Memory B cell (primary cell): ENCODE measurements at regions not wholly inside any gene's neighbourhood (a gene's known extent, or its start where the extent isn't known, plus 50 kb on each side); places are given as distances from the start of the nearest gene placed in this dataset.
"Not testable (repeated sequence)": the region's sequence is repeated elsewhere in the genome, so short reads cannot be mapped to it uniquely, and the experiment has no call there.

Experiments
- ATAC-seq: fragments of 150-1000 bp; cut with Tn5 transposase; 2 replicates; pipeline ENCODE4 v1.10.0; 2021; ENCODE audit warnings: low read depth, mild to moderate bottlenecking, moderate library complexity
- DNase-seq, 2 donors: peaks; one replicate each; pipeline ENCODE4 v3.0.0; 2022; ENCODE audit warnings: low spot score in 2 of 2
- H3K27ac Mint-ChIP-seq: one replicate; pipeline ENCODE4 v1.8.0; 2022; ENCODE audit warnings: mild to moderate bottlenecking, moderate library complexity, mixed read lengths
- H3K27me3 Mint-ChIP-seq: one replicate; pipeline ENCODE4 v1.8.0; 2022; ENCODE audit warnings: mixed read lengths
- H3K36me3 Mint-ChIP-seq: one replicate; pipeline ENCODE4 v1.8.0; 2022; ENCODE audit warnings: mild to moderate bottlenecking, mixed read lengths
- H3K4me1 Mint-ChIP-seq: one replicate; pipeline ENCODE4 v1.8.0; 2022; ENCODE audit warnings: mixed read lengths
- H3K4me3 Mint-ChIP-seq: one replicate; pipeline ENCODE4 v1.8.0; 2022; ENCODE audit warnings: mild to moderate bottlenecking, moderate library complexity, mixed read lengths
- H3K9me3 Mint-ChIP-seq: one replicate; pipeline ENCODE4 v1.8.0; 2022; ENCODE audit warnings: mixed read lengths

DNA sequence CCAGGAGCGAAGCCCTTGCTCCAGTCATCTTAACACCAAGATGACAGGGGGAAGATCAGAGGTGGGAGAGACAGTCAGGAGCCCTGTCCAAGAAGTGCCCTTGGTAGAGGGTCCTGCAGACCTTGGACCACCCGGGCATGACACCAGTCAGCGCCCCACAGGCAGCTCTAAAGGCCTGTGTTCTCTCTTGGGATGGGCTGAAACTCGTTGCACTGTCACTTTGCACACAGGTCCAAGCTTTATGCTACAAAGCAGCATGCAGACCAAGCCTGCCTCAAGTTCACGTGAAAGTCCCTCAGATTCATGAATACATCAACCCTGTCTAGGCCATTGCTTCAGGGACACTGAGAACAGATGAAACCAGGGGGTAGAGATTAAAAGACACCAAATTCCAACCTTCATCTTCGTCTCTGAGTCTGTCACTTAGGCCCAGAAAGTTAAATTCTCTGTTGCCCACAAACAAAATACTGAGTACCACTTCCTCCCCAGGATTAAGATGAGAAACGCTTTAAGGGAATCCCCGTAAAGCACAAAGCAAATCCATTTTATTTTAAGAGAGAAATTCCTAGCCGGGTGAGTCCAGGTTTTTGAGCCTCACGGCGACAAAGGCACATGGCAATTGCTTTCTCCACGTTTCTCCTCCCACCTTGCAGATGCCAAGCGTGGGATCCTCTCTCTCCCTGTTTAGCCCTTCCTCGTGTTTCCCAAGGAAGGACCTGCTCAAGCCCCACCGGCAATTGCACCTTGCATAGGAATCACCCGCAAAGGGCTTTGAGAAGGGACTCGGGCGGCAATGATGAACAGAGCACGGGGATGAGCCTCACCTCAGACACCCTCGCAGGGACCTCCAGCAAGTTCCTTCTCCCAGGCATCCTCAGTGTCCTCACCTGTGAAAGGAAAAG lies 75.0 kb upstream of the ID2 start:
- Mint-ChIP-seq H3K36me3 (no peaks in the 10 kb centered on the region), H3K27me3 (peaks cover 3% of the 10 kb centered on the region), H3K9me3 (peaks cover 5% of the 10 kb centered on the region), H3K4me3 (no peak overlapping the region), H3K4me1 (no peaks in the 10 kb centered on the region), H3K27ac (no peak overlapping the region)
- ATAC-seq (no peak), DNase-seq (no peak)

DNA sequence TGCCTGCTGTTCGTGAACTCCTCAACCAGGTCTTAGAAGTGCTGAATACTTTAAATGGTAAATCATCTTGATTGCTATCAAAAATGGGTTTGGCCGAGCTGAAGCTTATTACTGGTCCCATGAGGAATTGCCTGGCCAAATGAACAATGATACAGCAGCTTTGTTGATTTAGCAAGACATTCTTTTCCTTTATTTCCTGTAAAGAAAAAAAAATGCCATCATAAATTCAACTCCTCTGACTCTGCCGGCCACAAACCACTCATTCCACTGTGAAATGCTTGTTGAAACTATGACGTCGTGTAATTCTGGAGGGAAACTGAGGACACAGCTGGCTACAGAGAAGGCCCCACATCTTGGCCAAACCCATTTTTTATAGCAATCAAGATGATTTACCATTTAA lies 74.2 kb upstream of the ID2 start:
- peaks cover 6% of the 10 kb centered on the region for H3K27me3 Mint-ChIP-seq
- H3K27ac Mint-ChIP-seq: no peak overlapping the region
- H3K36me3 Mint-ChIP-seq: no peaks in the 10 kb centered on the region
- H3K4me3 Mint-ChIP-seq: no peak overlapping the region
- H3K9me3 Mint-ChIP-seq: peaks cover 5% of the 10 kb centered on the region
- no peak for ATAC-seq
- DNase-seq: no peak
- H3K4me1 Mint-ChIP-seq: no peaks in the 10 kb centered on the region

GRCh38 chr2:8608411-8608954 lies 73.4 kb upstream of the ID2 start:
- ATAC-seq (no peak), DNase-seq (no peak)
- Mint-ChIP-seq H3K36me3 (no peaks in the 10 kb centered on the region), H3K9me3 (peaks cover 5% of the 10 kb centered on the region), H3K4me3 (no peak overlapping the region), H3K27ac (no peak overlapping the region), H3K27me3 (peaks cover 6% of the 10 kb centered on the region), H3K4me1 (no peaks in the 10 kb centered on the region)

- Mint-ChIP-seq H3K4me3 (no peak overlapping the region), H3K4me1 (no peaks in the 10 kb centered on the region), H3K27ac (no peak overlapping the region), H3K9me3 (peaks cover 5% of the 10 kb centered on the region), H3K36me3 (no peaks in the 10 kb centered on the region), H3K27me3 (peaks cover 9% of the 10 kb centered on the region)
- ATAC-seq (no peak), DNase-seq (no peak)
These were observed 72.5 kb upstream of the ID2 start for GRCh38 chr2:8609357-8609811.

DNA sequence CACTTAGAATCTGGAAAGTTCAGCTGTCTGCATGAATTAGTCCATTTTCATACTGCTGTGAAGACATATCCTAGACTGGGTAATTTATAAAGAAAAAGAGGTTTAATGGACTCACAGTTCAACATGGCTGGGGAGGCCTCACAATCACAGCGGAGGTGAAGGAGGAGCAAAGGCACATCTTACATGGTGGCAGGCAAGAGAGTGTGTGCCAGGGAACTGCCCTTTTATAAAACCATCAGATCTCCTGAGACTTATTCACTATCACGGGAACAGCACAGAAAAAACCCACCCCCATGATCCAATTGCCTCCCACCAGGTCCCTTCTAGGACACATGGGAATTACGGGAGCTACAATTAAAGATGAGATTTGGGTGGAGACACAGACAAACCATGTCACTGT lies 71.1 kb upstream of the ID2 start:
- DNase-seq, H3K4me1 Mint-ChIP-seq, H3K9me3 Mint-ChIP-seq, ATAC-seq, H3K27ac Mint-ChIP-seq, H3K36me3 Mint-ChIP-seq, H3K4me3 Mint-ChIP-seq: not testable (repeated sequence)
- peaks cover 14% of the 10 kb centered on the region for H3K27me3 Mint-ChIP-seq

DNA sequence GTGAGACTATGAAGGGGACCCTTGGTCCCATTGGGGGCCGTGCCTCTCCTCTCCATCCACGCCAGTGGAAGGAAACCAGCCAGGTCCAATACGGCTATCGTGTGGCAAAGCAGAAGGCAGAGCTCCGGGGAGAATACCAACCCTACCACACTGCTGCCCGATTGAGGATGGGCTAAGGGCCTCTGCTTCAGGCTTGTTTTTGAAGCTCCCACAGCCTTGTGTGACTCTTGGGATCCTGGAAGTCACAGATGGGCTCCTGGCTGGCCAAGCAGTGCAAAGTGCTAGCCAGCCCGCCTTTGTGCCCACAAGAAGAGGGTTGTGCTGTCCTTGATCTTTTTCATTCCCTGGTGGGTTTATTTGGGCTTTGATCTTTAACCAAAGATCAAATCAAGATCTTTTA lies 70.6 kb upstream of the ID2 start:
- H3K4me1 Mint-ChIP-seq: no peaks in the 10 kb centered on the region
- ATAC-seq (no peak), DNase-seq (no peak)
- no peak overlapping the region for H3K4me3 Mint-ChIP-seq
- H3K27ac Mint-ChIP-seq: no peak overlapping the region
- H3K36me3 Mint-ChIP-seq: no peaks in the 10 kb centered on the region
- H3K9me3 Mint-ChIP-seq: peaks cover 5% of the 10 kb centered on the region
- H3K27me3 Mint-ChIP-seq: peaks cover 14% of the 10 kb centered on the region

- ATAC-seq: no peak
These were observed 70.2 kb upstream of the ID2 start for GRCh38 chr2:8611700-8612099.

DNA sequence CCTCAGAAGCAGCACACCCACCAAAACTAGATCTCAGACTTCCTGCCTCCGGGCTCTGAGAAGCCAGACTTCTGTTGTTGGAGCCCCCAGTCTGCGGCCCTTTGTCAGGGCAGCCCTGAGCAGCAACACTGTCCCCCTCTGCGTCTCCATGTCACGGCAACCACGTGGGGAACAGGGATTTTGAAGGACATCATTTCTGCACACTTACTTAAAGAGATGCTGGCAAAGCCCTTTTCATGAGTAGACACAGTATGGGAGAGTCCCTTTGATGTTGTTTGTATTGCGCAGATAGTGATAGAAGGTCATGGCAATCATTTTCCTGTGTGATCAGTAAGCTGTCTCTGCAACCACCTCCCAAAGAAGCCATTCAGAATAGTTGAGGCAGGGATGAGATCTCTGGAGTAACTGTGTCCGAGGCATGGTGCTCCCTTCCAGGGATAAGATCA lies 69.1 kb upstream of the ID2 start:
- Mint-ChIP-seq H3K4me3 (no peak overlapping the region), H3K36me3 (no peaks in the 10 kb centered on the region), H3K9me3 (peaks cover 5% of the 10 kb centered on the region), H3K27ac (no peak overlapping the region), H3K27me3 (peaks cover 15% of the 10 kb centered on the region), H3K4me1 (no peaks in the 10 kb centered on the region)
- no peak for DNase-seq
- ATAC-seq: no peak

More at GRCh38 chr2:8611700-8612099, 70.2 kb upstream of the ID2 start:
- H3K27me3 Mint-ChIP-seq: peaks cover 15% of the 10 kb centered on the region
- H3K9me3 Mint-ChIP-seq: peaks cover 5% of the 10 kb centered on the region
- no peak for DNase-seq
- no peaks in the 10 kb centered on the region for H3K4me1 Mint-ChIP-seq
- H3K36me3 Mint-ChIP-seq: no peaks in the 10 kb centered on the region
- no peak overlapping the region for H3K27ac Mint-ChIP-seq
- H3K4me3 Mint-ChIP-seq: no peak overlapping the region

DNA sequence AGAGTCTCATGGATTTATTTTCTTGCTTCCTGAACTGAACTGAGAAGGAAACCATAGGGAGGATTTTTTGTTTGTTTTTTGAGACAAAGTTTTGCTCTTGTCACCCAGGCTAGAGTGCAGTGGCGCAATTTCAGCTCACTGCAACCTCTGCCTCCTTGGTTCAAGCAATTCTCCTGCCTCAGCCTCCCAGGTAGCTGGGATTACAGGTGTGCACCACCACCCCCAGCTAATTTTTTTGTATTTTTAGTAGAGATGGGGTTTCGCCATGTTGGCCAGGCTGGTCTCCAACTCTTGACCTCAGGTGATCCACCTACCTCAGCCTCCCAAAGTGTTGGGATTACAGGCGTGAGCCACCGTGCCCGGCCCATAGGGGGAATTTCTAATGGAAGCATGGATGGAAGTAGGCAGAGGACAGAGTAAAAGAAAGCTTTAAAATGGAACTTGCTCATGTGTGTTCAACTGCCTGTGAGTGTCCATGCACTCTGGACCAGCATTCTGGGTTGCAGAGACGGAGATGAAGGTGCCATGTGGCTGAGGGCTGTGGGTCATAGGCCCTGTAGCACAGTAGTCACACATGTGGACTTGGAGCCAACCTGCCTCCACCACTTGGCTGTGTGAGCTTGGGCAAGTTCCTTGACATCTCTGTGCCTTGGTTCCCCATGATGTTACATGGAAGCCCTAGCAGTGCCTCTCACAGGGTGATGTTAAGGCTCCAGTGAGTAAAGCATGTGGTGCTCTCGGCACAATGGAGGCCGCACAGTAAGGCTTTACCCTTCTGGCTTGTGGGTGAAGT lies 68.5 kb upstream of the ID2 start:
- H3K27ac Mint-ChIP-seq, H3K9me3 Mint-ChIP-seq, H3K4me1 Mint-ChIP-seq, DNase-seq, H3K36me3 Mint-ChIP-seq, H3K4me3 Mint-ChIP-seq, ATAC-seq: not testable (repeated sequence)
- H3K27me3 Mint-ChIP-seq: peaks cover 15% of the 10 kb centered on the region

DNA sequence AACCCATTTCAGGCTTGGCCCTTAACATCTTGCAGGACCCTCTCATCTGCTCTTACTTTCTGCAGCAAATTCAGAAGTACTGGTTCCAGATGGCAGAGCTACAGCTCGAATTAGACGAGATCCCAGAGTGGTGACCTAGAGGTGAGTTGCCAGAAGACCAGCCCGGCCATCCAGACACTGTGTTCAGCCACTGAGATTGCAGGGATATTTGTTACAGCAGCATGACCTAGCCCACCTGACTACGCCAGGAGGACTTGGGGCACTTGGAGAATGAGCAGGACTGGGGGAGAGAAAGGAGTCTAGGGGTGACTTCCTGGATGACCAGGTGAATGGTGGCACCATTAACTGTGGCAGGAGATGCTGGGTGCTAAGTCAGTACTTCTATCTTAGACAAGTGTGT lies 67.2 kb upstream of the ID2 start:
- no peak for DNase-seq
- no peak overlapping the region for H3K4me3 Mint-ChIP-seq
- peaks cover 5% of the 10 kb centered on the region for H3K9me3 Mint-ChIP-seq
- H3K27ac Mint-ChIP-seq: no peak overlapping the region
- H3K27me3 Mint-ChIP-seq: peaks cover 16% of the 10 kb centered on the region
- H3K4me1 Mint-ChIP-seq: no peaks in the 10 kb centered on the region
- H3K36me3 Mint-ChIP-seq: no peaks in the 10 kb centered on the region
- no peak for ATAC-seq

DNA sequence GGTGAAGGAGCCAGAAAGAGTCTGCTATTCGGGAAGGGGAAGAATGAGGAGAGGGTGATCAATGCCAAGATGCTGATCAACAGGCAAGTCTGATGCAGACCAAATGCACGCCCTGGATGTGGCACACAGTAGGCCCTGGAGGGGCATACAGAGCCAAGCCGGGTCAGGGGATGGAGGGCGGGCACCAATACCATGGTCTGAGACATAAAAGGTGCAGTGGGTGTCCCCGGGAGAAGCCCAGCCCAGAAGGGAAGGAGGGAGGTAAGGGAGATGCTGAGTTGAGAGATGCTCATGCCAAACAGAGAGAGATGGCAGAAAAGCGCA lies 66.6 kb upstream of the ID2 start:
- Mint-ChIP-seq H3K27me3 (peaks cover 18% of the 10 kb centered on the region), H3K36me3 (no peaks in the 10 kb centered on the region), H3K27ac (no peak overlapping the region), H3K4me3 (no peak overlapping the region), H3K4me1 (no peaks in the 10 kb centered on the region), H3K9me3 (peaks cover 5% of the 10 kb centered on the region)
- no peak for ATAC-seq
- DNase-seq: no peak

- ATAC-seq: no peak
- H3K4me1 Mint-ChIP-seq: no peaks in the 10 kb centered on the region
These were observed 66.1 kb upstream of the ID2 start for GRCh38 chr2:8615576-8616281.

GRCh38 chr2:8617048-8617447 lies 64.8 kb upstream of the ID2 start:
- DNase-seq (no peak), ATAC-seq (no peak)
- Mint-ChIP-seq H3K27ac (no peak overlapping the region), H3K4me1 (no peaks in the 10 kb centered on the region), H3K27me3 (peaks cover 13% of the 10 kb centered on the region), H3K9me3 (no peaks in the 10 kb centered on the region), H3K36me3 (no peaks in the 10 kb centered on the region), H3K4me3 (no peak overlapping the region)

More at GRCh38 chr2:8615576-8616281, 66.1 kb upstream of the ID2 start:
- no peak for DNase-seq
- no peaks in the 10 kb centered on the region for H3K36me3 Mint-ChIP-seq
- no peak overlapping the region for H3K27ac Mint-ChIP-seq
- peaks cover 18% of the 10 kb centered on the region for H3K27me3 Mint-ChIP-seq
- peaks cover 2% of the 10 kb centered on the region for H3K9me3 Mint-ChIP-seq
- no peak overlapping the region for H3K4me3 Mint-ChIP-seq

- no peaks in the 10 kb centered on the region for H3K36me3 Mint-ChIP-seq
- ATAC-seq (no peak), DNase-seq (no peak)
- peaks cover under 1% of the 10 kb centered on the region for H3K4me1 Mint-ChIP-seq
- peaks cover 13% of the 10 kb centered on the region for H3K27me3 Mint-ChIP-seq
- H3K4me3 Mint-ChIP-seq: no peak overlapping the region
- no peak overlapping the region for H3K27ac Mint-ChIP-seq
- no peaks in the 10 kb centered on the region for H3K9me3 Mint-ChIP-seq
These were observed 64.3 kb upstream of the ID2 start for GRCh38 chr2:8617590-8617989.
